HG03025 (cell line): ENCODE measurements at regions not wholly inside any gene's neighbourhood (a gene's known extent, or its start where the extent isn't known, plus 50 kb on each side); places are given as distances from the start of the nearest gene placed in this dataset.

Experiments
- ATAC-seq: cut with Tn5 transposase; IDR thresholded peaks from one replicate; pipeline ENCODE4 v1.9.1; 2021; ENCODE audit warnings: mild to moderate bottlenecking, moderate library complexity; ENCODE audit not compliant: unreplicated experiment, low FRiP score

DNA sequence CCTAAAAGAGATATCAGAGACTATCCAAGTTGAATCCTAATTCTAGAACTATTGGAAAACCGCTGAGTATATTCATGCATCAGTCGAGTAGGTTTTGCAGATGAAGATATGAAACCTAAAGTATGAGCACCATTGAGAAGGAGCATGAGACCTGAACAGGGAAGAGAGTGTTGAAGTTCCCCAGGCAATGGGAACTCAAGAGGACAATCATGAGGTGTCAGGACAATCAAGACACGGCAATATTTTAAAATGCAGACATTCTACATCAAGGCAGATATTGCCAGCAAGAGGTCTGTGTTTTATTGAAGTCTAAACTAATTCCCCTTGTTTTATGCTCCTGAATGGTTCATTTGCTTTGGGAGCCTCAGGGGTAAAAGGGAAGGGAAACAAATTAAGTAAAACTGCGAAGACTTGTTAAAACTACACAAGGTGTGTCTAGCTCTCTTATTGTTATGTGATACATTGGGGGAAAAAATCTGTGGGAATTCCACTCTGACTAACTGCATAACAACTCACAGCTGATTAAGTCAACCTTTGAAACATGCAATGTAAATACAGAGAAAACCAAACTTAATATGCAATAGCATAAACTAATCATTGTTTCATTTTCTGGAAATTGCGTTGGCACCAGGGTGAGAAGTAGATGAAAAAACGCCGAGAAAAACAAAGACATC lies 347.9 kb upstream of the ADGRL2 start:
- no peak for ATAC-seq

GRCh38 chr1:81449786-81450185 lies 350.9 kb upstream of the ADGRL2 start:
- no peak for ATAC-seq

GRCh38 chr1:81446000-81446669 lies 354.6 kb upstream of the ADGRL2 start:
- ATAC-seq, result no peak

GRCh38 chr1:81443288-81443687 lies 357.4 kb upstream of the ADGRL2 start:
- ATAC-seq, result no peak

DNA sequence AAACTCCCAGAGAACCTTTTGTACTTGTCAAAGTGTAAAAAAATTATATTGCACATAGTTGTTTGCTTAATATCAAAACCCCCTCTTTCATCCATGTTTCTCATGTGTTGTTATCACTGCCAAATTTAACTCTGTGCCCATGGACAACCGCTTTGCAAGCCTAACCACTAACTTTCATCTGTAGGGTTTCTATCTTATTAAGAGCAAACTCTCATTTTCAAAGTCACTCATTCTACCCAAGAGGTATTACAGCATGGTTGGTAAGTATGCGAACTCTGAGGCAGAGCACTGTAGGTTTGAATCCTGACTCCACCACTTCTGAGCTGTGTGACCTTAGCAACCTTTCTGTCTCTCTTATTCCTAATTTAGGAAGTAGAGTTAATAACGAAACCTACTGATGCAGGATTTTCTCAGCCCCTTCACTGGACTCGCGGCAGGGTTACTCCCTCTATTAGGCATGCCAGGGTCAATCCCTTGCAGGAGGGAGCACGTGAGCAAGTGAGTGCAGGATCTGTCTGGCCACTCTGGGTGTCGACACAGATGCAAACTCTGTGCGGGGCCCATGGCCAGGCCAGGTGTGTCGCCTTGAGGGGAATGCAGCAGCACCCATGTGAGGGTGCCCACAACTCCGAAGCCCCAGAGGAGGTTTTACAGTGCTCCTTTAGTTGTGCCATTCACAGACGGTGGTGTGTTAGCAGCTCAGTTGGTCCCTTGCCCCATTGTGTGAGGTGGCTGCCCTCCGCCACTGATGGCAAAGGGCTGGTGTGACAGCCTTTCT lies 361.5 kb upstream of the ADGRL2 start:
- peak; percentile 48 for ATAC-seq

DNA sequence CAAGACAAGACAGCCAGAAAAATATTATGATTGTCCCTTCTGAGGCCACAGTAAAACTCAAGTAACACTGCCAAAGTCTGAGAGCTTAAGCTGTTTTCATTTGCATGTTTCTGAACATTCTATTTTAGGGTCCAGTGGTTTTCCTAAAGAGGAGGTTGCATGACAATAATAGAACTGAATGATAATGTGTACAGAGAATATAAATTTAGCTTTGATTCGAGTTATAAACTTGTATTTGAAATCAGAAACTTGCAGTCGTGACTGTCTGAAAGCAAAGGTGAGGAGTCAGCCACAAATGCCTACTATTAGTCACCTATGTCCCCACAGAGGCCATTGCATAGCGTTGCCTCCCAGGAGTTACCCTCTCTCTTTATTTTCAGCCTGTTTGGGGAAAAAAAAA lies 363.1 kb upstream of the ADGRL2 start:
- peak; percentile 67 for ATAC-seq

GRCh38 chr1:81437213-81437612 lies 363.5 kb upstream of the ADGRL2 start:
- ATAC-seq, result no peak

DNA sequence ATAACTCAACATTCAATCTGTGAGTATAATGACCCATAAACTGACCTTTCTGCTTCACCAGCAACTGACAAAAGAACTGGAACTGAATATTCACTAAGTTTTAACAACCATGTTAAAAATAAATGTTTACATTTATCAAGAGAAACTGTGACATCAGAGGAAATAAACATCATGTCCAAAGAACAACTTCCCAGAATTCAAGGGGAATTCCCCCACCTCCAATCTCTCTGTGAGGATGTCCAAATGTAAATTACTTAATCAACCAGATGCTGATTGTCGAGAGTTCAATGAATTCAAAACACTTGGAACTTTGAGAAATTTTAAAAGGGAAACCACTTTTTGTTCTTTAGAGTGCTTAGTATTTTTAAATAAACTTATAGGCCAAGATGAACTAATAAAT lies 365.6 kb upstream of the ADGRL2 start:
- ATAC-seq, result no peak

DNA sequence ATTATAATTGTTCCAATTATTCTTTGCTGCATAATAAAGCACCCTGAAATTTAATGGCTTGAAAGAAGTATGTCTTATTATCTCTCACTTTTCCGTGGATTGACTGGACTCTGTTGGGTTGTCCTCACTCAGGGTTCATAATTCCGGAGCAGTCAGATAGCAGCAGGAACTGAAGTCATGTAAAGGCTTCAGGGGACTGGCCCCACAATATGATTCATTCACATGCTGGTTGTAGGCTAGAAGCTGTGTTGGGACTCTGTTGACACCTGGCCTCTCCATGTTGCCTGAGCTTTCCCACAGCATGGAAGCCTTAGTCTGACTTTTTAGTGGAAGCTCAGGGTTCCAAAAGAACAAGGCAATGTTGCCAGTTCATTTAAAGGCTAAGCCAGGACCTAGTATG lies 367.1 kb upstream of the ADGRL2 start:
- ATAC-seq, result no peak

GRCh38 chr1:81432654-81433109 lies 368.1 kb upstream of the ADGRL2 start:
- ATAC-seq, result no peak

- no peak for ATAC-seq
Measured at GRCh38 chr1:81432059-81432458, 368.7 kb upstream of the ADGRL2 start.

- ATAC-seq, result no peak
Measured at GRCh38 chr1:81431624-81432000, 369.1 kb upstream of the ADGRL2 start.

GRCh38 chr1:81430955-81431623 lies 369.6 kb upstream of the ADGRL2 start:
- ATAC-seq, result no peak

- no peak for ATAC-seq
Measured at GRCh38 chr1:81430236-81430938, 370.3 kb upstream of the ADGRL2 start.

- ATAC-seq, result no peak
Measured at GRCh38 chr1:81428998-81429397, 371.7 kb upstream of the ADGRL2 start.

GRCh38 chr1:81424816-81425215 lies 375.9 kb upstream of the ADGRL2 start:
- ATAC-seq, result no peak

- no peak for ATAC-seq
Measured at GRCh38 chr1:81424061-81424460, 376.7 kb upstream of the ADGRL2 start.

DNA sequence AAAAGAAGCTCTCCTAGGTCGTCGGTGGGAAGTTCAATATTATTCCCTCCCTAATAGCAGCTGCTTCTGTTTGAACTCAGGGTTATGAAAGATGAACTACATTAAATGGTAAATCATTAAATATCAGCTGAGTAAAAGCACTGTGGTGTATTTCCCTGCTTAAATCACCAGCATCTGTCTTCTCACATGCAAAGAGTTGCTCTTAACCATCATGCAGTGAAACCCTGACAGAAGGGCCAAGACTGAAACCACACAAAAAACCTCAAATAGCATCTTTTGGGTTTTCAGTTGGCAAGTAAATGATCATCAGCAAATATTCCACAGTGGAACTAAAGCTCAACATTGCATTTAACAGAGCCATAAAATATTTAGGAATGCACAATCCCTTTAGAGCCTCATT lies 380.0 kb upstream of the ADGRL2 start:
- ATAC-seq, result no peak

DNA sequence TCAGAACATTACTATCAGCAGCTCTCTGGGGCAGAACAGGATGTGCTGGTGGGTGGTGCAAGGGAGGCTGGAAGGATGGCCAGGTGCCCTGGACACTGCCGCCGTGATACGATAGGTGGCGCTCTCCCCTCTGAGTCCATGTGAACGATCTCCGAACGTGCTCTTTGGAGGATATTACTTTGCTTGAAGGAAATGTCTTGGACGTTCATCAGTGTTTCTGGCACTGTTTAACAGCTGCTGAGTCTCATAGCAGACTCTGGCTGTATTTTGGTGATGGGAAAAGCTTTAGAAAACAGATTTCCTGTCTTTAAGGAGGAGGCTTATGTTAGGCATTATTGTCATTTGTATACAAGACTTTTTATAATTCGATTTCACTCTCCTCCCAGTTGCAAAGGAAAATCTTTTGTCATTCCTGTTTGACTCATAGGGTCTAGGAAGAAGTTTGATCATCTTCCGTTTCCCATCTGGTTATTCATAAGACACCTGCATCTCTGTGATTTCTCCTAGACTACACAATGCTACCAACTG lies 386.2 kb upstream of the ADGRL2 start:
- peak; percentile 92 for ATAC-seq

DNA sequence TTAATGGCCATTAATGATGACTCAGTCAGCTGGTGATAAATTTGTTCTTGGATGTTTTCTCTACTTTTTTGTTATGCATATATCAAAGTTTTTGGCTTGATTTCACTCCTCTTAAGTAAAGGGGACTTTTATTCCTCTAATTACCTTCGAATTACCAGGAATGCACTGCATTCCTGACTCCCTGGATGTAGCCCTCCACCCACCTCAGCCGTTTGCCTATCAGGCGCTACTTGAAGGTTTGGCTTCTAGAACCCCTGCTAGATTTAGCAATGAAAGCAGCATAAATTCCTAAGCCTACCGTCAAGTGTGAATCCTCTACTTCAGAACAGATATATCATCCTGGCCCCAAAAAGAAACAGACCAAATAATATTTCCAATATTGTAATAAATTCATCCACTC lies 387.8 kb upstream of the ADGRL2 start:
- no peak for ATAC-seq
